Common myeloid progenitor, CD34-positive (primary cell): ENCODE measurements at regions not wholly inside any gene's neighbourhood (a gene's known extent, or its start where the extent isn't known, plus 50 kb on each side); places are given as distances from the start of the nearest gene placed in this dataset.
"Not testable (repeated sequence)": the region's sequence is repeated elsewhere in the genome, so short reads cannot be mapped to it uniquely, and the experiment has no call there.

Source experiments
- CTCF ChIA-PET: fragments of 350-600 bp; sonication (Branson Sonifier 250); formaldehyde crosslinking; loops from one replicate; lab custom pipeline; 2021; ENCODE audit warnings: antibody characterized with exemption; lab: Charles Lee
- POLR2A ChIA-PET: fragments of 350-600 bp; sonication (Branson Sonifier 250); formaldehyde crosslinking; loops from one replicate; lab custom pipeline; 2021; ENCODE audit warnings: antibody characterized with exemption; lab: Charles Lee
- DNase-seq, 3 donors: peaks; one replicate each; pipeline versions ENCODE4 v3.0.0 to v3.0.0-alpha.2; 2013
- H3K27ac ChIP-seq, 2 experiments: 1 replicate in 1 of 2; 2 replicates in 1 of 2; pipeline ENCODE4 v1.7.0; 2013; ENCODE audit warnings: inconsistent platforms in 2 of 2, low read length in 2 of 2, mild to moderate bottlenecking in 2 of 2, low read depth in 1 of 2, moderate library complexity in 1 of 2; ENCODE audit not compliant: severe bottlenecking in 2 of 2, insufficient read depth in 1 of 2, poor library complexity in 1 of 2
- H3K27me3 ChIP-seq, 5 experiments: replicated peaks in 2 of 5; 1 replicate in 3 of 5; 2 replicates in 2 of 5; pipeline versions ENCODE4 v1.6.1 to v1.7.0; 2013; ENCODE audit warnings: low read length in 4 of 5, mild to moderate bottlenecking in 2 of 5, moderate library complexity in 2 of 5, inconsistent platforms in 1 of 5; ENCODE audit not compliant: insufficient read depth in 5 of 5, control insufficient read depth in 4 of 5
- H3K36me3 ChIP-seq, 4 experiments: 1 replicate in 2 of 4; 2 replicates in 2 of 4; pipeline versions ENCODE4 v1.6.1 to v1.7.0; 2013; ENCODE audit warnings: low read length in 3 of 4, control low read depth in 1 of 4, mild to moderate bottlenecking in 1 of 4; ENCODE audit not compliant: control insufficient read depth in 4 of 4, insufficient read depth in 4 of 4
- H3K4me1 ChIP-seq, 4 experiments: 1 replicate in 3 of 4; 2 replicates in 1 of 4; pipeline versions ENCODE4 v1.6.1 to v1.7.1; 2013; ENCODE audit warnings: low read length in 3 of 4, mild to moderate bottlenecking in 3 of 4, control low read depth in 1 of 4, inconsistent platforms in 1 of 4, moderate library complexity in 1 of 4; ENCODE audit not compliant: control insufficient read depth in 4 of 4, insufficient read depth in 4 of 4; ENCODE audit errors: control extremely low read depth in 1 of 4
- H3K4me3 ChIP-seq, 7 experiments: 1 replicate in 4 of 7; 2 replicates in 3 of 7; pipeline versions ENCODE4 v1.5.1 to v1.7.0; 2013; ENCODE audit warnings: mild to moderate bottlenecking in 7 of 7, low read length in 6 of 7, moderate library complexity in 6 of 7, inconsistent platforms in 2 of 7, low read depth in 2 of 7, control low read depth in 1 of 7; ENCODE audit not compliant: insufficient read depth in 4 of 7, control insufficient read depth in 1 of 7; ENCODE audit errors: extremely low read depth in 1 of 7
- H3K9me3 ChIP-seq, 5 experiments: 1 replicate in 4 of 5; 2 replicates in 1 of 5; pipeline versions ENCODE4 v1.6.1 to v1.7.1; 2013; ENCODE audit warnings: low read length in 4 of 5, mild to moderate bottlenecking in 2 of 5, inconsistent platforms in 1 of 5, low read depth in 1 of 5, moderate library complexity in 1 of 5; ENCODE audit not compliant: control insufficient read depth in 4 of 5, insufficient read depth in 2 of 5; ENCODE audit errors: control extremely low read depth in 1 of 5
- WGBS: methylation state at CpG from one replicate; pipeline ENCODE4 v1.1.5; 2013; ENCODE audit not compliant: insufficient coverage; 5-methylcytosine and 5-hydroxymethylcytosine counted together

- Histone ChIP-seq H3K4me3 (no peak overlapping the region), H3K9me3 (peaks cover 0 to 5% (median 0%) of the 10 kb centered on the region in 5 experiments), H3K27ac (no peak overlapping the region), H3K27me3 (no peaks in the 10 kb centered on the region), H3K4me1 (no peaks in the 10 kb centered on the region), H3K36me3 (no peaks in the 10 kb centered on the region)
- POLR2A ChIA-PET = no interaction called here
- 85% methylated on average over 6 of the region's 6 CpGs for WGBS
- no peak for DNase-seq
- CTCF ChIA-PET = no interaction called here
Measured at GRCh38 chr7:86391813-86392212, 251.9 kb upstream of the GRM3 start.

GRCh38 chr7:86375602-86376001 is 268.1 kb upstream of the GRM3 start:
- CTCF ChIA-PET = not testable (repeated sequence)

GRCh38 chr7:86372262-86372661 is 271.4 kb upstream of the GRM3 start:
- no peaks in the 10 kb centered on the region for H3K9me3 ChIP-seq
- no peak overlapping the region for H3K27ac ChIP-seq
- POLR2A ChIA-PET = no interaction called here
- no peaks in the 10 kb centered on the region for H3K27me3 ChIP-seq
- 83% methylated on average over 1 of the region's 3 CpGs for WGBS
- no peaks in the 10 kb centered on the region for H3K4me1 ChIP-seq
- H3K36me3 ChIP-seq = no peaks in the 10 kb centered on the region
- H3K4me3 ChIP-seq = no peak overlapping the region
- CTCF ChIA-PET = no interaction called here
- DNase-seq = no peak

More at GRCh38 chr7:86375602-86376001, 268.1 kb upstream of the GRM3 start:
- DNase-seq, POLR2A ChIA-PET, H3K27ac ChIP-seq, H3K4me3 ChIP-seq, H3K27me3 ChIP-seq, H3K4me1 ChIP-seq, H3K36me3 ChIP-seq, H3K9me3 ChIP-seq: not testable (repeated sequence)
- 100% methylated on average over 4 of the region's 10 CpGs for WGBS

- CTCF ChIA-PET = no interaction called here
Measured at GRCh38 chr7:86366946-86367345, 276.8 kb upstream of the GRM3 start.

GRCh38 chr7:86340407-86340806 is 303.3 kb upstream of the GRM3 start:
- WGBS = no CpG with 5 or more reads among the region's 14 CpGs
- POLR2A ChIA-PET, DNase-seq, H3K36me3 ChIP-seq, CTCF ChIA-PET, H3K4me1 ChIP-seq, H3K4me3 ChIP-seq, H3K27me3 ChIP-seq, H3K27ac ChIP-seq, H3K9me3 ChIP-seq: not testable (repeated sequence)

More at GRCh38 chr7:86366946-86367345, 276.8 kb upstream of the GRM3 start:
- H3K9me3 ChIP-seq = no peaks in the 10 kb centered on the region
- no peak for DNase-seq
- no peak overlapping the region for H3K27ac ChIP-seq
- no peak overlapping the region for H3K4me3 ChIP-seq
- no peaks in the 10 kb centered on the region for H3K4me1 ChIP-seq
- no peaks in the 10 kb centered on the region for H3K27me3 ChIP-seq
- POLR2A ChIA-PET = no interaction called here
- no peaks in the 10 kb centered on the region for H3K36me3 ChIP-seq

GRCh38 chr7:86339051-86339450 is 304.7 kb upstream of the GRM3 start:
- 57% methylated on average over 1 of the region's 3 CpGs for WGBS
- H3K4me1 ChIP-seq = no peaks in the 10 kb centered on the region
- H3K4me3 ChIP-seq = no peak overlapping the region
- no peaks in the 10 kb centered on the region for H3K27me3 ChIP-seq
- DNase-seq = no peak
- no peaks in the 10 kb centered on the region for H3K9me3 ChIP-seq
- H3K27ac ChIP-seq = no peak overlapping the region
- ChIA-PET CTCF (no interaction called here), POLR2A (no interaction called here)
- no peaks in the 10 kb centered on the region for H3K36me3 ChIP-seq

- DNase-seq = no peak
- Histone ChIP-seq H3K27ac (no peak overlapping the region), H3K36me3 (no peaks in the 10 kb centered on the region), H3K4me3 (no peak overlapping the region), H3K9me3 (peaks cover 0 to 1% (median 0%) of the 10 kb centered on the region in 5 experiments), H3K27me3 (no peaks in the 10 kb centered on the region), H3K4me1 (no peaks in the 10 kb centered on the region)
- ChIA-PET CTCF (no interaction called here), POLR2A (no interaction called here)
- WGBS = no CpG with 5 or more reads among the region's 1 CpG
Measured at GRCh38 chr7:86328801-86329433, 314.8 kb upstream of the GRM3 start.
